RPMI8226 (cell line): ENCODE measurements at regions not wholly inside any gene's neighbourhood (a gene's known extent, or its start where the extent isn't known, plus 50 kb on each side); places are given as distances from the start of the nearest gene placed in this dataset.
A peak's percentile ranks its signal among the peaks of the same experiment; 100 is the strongest.

ENCODE experiments used
- DNase-seq: peaks from one replicate; pipeline ENCODE4 v3.0.0-alpha.2; 2015

DNA sequence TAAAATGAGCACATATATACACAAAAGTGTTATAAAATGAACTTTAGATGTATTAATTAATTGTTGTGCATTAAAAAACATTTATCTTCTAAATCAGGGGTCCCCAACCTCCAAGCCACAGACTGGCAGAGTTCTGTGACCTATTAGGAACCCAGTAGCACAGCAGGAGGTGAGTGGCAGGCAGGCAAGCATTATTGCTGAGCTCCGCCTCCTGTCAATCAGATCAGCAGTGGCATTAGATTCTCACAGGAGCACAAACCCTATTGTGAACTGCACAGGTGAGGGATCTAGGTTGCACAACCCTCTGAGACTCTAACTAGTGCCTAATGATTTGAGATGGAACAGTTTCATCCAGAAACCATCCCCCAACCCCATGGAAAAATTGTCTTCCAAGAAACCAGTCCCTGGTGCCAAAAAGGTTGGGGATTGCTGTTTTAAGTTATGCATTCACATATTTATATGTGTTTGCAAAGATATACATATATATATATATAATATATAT, 583.7 kb downstream of the KCNJ2 start:
- no peak for DNase-seq

DNA sequence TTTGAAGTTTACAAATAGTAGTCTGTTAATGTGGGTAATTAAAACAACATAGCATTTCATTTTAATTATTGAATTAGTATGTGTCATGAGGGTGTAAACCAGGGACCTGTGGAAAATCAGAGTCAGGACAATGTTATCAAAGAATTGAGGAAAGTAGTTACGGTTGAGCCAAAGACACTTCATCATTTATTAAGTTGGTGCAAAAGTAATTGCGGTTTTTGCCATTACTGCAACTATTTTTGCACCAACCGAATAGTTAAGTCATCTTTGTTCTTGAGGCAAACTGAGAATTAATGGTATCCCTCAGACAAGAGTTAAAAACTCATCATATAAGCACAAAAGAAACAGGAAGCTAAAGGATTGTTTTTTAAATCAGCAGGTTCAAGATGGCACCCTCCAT, 593.7 kb downstream of the KCNJ2 start:
- no peak for DNase-seq

DNA sequence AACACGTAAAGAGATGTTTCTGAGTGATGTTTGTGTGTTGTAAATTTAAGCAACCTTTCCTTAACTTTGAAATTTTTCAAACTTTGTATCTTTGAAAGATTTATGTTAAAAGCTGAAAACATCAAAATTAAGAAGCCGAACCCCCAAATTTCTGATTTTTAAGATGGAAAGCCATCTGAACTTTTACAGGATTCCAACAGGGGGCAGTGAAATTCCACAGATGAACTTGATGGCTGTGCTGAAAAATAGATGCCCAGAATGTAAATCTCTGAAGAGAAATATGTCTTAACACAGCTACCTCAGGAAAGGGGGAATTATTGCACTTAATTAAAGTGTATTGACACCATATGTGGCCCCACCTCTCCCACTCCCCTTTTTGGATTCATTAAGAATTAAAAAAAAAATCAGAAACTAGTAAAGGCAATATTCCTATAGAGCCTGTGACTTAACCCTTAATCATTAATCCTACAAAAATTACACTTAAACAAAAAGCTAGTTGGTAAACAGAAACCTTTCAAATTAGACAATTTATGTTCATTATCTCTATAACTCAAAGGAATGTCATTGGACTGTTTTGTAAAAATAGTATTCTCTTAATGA, 597.9 kb downstream of the KCNJ2 start:
- DNase-seq, result peak; percentile 20

DNA sequence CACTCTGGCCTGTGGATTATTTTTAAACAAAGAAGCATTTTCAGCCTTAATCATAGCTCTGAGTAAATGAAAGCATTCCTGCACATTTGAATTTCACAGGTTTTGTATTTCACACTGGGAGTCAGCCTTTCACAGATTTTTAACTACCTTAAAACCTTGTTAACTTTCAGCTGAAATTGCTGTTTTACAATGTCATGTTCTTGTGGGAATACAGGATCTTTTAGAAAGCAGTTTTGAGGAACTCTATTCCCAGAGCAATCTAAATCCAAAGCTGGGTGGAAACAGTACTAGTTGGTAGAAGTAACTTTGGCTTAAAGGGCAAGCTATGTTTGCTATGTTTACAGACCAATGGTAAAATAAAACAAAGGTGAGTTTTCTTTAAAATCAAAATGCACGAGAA, 600.6 kb downstream of the KCNJ2 start:
- no peak for DNase-seq

DNA sequence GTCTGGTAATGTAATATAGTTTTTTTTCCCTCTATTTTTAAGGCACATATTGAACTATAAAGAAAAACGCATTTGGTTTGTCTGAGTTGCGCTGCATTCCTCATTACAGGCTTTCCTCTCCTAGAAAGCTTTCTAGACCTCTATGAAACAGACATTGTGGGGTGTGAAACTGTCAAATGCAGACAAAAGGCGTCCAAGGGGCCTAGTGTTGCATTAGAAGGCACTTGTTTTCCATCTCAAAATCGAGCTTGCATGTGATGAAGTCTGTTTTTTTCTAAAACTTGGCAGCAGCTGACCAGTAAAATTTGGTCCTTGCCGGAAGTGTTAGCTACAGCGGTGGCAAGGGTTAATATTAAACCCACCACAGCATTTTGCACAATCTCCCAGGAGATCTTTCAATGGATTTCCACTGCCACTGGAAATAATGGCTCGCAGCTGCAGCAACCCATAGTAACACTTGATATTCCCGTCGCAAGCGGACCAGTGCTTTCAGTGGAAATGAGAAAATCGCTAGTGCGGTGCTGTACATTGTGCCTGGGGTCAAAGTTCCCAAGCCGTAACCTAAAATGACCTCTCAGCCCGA, 602.6 kb downstream of the KCNJ2 start:
- no peak for DNase-seq

DNA sequence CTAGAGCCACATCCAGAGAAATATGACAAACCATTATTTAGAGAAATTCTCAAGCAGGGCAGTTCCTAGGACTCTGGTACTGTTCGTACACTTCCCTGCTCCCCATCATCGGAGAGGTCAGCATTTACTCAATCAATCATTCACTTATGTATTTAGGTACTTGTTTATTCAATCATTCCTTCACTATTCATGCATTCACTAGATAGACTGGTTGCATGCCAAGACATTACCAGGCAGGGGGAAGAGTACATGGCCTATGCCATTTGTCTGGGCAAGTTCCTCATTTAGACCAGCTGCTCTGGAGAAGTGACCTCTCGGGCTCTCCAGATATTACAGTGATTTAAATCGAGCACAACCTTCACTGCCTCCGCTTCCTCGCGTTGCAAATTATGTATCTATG, 603.4 kb downstream of the KCNJ2 start:
- DNase-seq, result no peak

DNA sequence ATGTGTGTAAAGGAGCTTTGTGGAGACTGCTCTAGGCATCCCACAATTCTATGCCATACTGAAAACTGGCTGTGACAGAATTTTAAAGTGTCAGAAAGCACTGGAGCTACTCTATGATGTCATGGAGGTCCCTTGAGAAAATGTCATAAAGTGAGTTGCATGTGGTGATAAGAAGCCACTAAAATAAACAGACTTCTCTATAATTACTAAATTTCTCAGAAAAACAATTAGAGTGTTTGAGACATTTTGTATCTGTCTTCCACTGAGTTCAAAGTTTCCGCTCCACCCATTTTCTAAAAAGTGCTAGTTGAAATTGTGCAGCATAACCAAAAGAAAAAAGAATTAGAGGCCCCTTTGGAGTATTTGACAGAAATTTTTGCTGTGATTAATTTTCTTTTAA, 603.9 kb downstream of the KCNJ2 start:
- no peak for DNase-seq

DNA sequence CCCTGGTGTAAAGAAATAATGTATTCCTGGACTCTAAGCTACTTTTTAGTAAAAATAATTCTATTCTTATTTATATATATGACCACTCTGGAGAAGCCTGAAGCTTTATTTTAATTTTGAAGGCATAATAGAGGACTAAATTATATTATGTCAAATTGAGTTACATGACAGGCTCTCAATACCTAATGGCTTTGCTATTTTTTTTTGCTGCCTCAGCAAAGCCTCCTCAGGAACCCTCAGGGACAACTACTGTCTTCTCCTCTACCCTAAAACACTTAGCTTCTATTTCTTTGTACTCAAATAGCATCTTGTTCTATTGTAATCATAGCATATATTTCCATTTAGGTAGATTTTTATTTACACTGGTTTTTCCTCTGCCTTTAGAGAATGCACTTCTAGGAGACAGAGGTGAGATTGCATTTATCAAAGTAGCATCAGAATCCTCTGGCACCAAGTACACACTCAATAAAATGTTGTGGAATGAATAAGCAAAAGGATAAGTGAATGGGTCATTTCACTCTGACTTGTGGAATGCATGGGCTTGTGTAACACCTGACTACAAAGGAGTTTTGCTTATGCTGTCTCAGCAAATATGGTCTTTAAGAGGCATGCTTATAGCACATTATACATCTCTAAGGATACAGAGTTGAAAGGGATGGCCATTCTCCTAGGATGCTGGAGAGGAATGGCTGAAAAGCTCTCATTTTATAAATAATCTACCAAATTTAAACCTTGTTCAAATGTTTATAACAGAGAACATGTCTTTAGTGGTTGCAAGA, 605.2 kb downstream of the KCNJ2 start:
- DNase-seq, result no peak

DNA sequence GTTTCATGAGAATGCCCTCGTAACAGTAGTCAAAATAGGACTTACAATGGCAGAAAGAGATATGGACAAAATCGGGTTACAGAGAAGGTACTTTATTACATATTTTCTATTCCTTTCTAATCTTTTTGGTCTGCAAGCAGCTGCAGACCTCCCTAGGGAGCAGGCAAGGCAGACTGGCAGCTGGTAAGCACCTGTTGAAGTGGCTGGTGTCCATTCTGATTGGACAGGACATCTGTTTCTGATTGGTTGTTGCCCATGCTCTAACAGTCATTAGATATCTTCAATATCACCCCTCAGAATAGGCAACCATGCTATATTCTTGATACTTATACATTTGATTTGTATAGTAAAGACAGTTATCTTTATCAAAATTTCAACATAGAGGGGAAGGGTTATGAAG, 606.3 kb downstream of the KCNJ2 start:
- no peak for DNase-seq

DNA sequence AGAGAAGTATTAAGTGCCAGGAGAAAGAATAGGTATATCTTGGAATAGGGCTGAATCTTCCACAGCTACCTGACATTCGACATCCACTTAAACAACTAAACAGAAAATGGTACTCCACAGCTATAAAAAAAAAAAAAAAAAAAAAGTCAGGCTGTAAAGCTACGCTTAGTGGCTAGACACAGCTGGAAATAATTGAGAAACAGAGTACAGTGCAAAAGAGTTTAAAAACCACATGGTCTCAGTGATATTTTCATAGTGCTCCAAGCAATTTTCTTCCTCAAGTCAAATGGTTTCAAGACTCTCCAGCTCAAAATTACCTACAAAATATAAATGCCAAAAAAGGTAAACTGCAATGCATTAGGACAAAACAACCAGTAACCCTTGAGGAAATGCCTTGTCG, 607.1 kb downstream of the KCNJ2 start:
- DNase-seq, result no peak

DNA sequence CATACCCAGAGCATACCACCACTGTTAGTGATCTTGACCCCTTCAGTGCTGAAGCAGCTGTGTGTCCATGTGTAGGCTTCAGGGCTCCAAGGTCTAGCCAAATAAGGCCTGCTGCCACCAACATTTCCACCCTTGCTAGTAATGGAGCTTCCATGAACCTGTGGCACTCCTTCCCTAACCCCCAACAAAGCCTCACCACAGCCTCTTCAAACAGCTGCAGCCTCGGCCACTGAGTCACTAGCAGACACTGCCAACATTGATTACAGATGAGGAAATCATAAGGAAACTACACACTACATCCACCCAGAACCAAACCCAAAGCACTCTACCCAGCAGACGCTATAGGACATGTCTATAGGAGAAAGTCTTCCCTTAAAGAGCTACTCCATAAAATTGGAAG, 610.7 kb downstream of the KCNJ2 start:
- DNase-seq, result no peak

DNA sequence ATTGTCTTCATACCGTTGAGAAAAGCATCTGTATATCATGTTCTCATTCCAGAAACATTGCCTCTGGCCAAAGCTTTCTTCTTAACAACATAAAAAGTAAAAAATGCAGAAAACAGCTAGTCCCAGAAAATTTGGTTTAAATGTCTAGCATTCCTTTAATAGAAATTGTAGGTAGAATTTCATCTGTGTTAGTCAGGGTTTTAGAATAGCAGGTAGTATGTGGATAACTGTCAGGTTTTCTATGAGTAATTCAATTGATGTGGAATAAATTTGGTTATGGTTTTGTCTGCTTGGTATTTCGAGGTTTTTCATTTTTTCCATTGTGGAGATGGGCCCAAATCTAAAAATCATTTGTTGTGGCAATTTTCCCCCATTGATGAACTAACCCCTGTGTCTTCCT, 616.7 kb downstream of the KCNJ2 start:
- DNase-seq, result no peak

DNA sequence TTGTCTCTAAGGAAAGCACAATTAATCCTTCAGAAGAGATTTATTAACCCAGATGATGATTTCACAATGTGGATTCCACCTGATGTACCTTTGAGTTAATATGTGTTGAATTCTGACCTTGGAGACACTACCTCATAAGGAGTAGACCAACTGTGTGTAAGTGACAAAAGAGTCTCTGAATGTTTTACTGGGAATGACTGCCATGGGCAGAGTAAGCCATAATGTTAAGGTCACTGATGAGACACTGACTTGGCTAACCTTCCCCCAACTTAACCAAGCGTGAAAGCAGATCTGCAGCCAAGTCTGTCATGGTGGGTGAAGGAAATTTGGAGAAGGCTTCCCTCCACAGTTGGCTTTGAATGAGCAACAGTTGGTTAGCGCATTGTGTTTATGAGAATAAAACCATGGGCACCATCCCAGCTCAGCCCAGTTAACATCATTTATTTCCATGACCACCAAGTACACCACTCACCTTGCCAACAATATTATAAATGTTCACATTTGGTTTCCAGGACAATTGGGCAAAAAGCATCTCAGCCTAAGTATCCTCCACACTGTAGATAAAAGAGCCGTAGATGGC, 618.5 kb downstream of the KCNJ2 start:
- no peak for DNase-seq

DNA sequence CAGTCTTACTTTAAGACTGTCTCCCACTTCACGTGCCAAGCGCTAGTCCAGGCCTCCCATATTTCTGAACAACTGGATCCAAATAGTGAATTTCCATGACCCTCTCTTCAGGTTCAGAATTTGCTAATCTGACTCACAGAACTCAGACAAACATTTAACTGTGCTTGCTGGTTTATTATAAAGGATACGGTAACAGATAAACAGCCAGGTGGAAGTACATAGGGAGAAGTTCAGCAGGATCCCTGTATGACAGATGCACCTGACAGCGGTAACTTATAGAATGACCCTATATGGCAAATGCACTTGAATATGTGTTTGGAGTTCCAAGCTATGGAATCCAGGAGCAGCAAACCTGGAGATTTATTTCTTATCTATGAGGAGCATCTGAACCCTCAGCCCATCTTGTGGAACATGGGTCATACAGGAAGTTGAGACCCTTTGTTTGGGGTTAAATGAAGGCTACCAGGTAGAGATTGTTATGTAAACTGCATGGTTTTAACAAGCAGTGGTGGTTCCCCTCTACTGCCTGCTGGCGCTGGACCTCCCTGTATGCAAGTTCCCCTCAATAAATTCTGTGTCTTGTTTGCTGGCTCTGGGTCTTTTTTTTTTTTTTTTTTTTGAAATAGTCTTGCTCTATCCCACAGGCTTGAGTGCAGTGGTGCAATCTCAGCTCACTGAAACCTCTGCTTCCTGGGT, 622.6 kb downstream of the KCNJ2 start:
- no peak for DNase-seq

DNA sequence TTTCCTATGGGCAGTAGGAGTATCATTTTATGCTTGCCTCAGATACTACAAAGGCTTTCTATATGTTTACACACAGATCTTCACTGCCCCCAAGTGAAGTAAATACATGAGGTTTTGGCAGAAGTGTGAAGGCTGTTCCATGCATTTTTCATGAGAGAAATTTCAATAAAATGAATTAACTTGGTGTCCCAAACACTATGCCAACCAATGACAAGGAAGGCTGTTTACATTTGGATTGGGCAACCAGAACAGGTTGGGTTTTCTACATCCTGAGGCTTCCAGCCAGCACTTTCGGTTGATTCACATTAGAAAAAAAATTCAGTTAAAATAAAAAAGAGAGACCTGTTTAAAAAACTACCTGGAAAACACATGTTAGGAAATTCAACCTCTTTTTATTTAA, 625.4 kb downstream of the KCNJ2 start:
- no peak for DNase-seq

DNA sequence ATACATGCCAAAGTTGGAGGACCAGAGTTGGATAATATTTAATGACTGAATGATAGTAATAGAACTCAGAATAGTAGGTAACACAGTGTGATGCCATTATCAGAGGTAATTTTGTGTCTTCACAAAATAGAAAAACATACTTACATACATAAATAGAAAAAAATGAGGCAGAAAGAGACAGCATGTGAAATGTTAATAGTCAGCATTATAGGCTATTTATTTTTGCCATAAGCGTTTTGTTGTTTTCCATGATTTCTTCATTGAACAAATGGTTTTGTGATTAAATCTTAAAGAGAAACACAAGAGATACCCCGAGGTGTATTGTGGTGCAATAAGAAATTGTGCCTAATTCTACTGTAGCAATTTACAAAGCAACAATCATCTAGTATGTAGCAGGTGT, 626.3 kb downstream of the KCNJ2 start:
- no peak for DNase-seq

DNA sequence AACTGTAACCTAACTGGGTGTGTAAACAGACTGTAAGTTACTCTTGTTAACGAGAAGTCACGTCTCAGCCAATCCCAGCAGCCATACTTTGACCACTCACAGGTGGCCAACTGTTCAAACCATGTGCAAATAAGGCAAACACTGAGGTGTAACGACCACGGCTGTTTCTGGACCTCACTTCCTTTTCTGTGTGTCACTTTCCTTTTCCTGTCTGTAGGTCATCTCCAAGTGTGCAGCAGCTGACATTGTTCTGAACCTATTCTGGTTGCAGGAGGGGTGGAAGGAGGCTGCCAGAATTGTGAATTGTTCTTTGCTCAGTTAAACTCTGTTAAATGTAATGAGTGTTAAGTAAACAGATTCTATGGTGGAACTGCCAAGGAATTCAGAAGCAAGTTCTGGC, 627.4 kb downstream of the KCNJ2 start:
- no peak for DNase-seq

DNA sequence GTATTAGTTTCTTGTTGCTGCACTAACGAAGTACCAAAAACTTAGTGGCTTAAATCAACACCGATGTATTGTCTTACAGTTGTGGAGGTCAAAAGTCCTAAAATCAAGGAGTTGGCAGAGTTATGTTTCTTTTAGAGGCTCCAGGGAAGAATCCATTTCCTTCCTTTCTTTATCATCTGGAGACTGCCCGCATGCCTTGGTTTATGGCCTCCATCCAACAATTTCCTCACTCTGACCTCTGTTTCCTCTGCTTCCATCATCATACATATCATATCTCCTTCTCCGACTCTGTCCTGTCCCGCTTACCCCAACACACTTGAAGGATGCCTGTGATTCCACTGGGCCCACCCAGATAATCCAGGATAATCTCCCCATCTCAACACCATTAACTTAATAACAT, 627.8 kb downstream of the KCNJ2 start:
- no peak for DNase-seq

DNA sequence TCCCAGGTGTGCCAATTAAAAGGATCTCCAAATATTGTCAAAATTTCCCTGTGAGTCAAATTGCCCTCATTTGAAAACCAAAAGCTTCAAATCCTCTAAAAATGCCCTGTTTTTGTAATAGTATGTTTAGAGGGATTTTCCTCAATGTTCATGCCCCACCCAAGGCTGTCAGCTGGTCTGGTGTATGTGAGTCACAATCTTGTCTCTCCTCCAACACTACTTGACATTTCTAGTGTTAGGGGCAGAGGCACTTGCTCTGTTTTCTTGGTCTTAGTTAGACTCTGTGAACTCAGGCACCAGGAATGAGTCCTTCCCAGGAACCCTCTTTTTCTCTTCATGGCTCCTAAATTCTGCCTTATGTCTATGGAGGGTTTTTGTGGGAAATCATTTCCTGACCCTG, 634.8 kb downstream of the KCNJ2 start:
- no peak for DNase-seq

DNA sequence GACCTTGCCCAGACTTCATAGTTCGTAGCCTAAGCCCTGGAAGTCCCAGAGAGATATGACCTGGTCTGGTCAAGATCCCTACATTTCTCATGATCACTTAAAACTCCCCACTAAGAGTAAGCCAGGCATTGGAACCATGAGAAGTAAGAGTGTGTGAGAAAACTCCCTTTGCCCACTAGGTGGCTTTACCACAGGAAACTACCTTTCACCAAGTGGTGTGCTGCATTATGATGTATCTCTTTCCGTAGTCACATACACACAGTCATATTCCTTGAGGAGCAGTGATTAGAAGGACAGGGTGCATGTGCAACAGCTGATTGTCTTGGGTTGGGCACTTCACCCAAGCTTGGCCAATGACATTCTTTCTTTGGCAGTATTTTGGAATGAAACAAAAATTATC, 639.3 kb downstream of the KCNJ2 start:
- peak; percentile 11 for DNase-seq

DNA sequence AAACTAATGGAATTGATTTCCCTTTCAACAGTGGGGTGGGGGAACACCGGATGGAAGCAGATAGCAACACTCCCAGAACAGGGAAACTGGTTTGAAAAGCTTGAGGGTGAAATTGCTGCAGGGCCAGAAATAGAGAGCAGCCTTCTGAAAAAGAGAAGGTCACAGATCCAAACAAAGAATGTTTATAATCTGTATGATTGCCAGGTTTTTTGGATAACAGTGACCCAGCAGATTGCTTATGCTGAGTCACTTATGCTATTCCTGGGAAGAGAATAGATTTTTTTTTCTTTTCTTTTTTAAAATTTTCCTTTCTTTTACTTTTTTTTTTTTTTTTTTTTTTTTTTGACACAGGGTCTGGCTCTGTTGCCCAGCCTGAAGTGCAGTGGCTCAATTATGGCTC, 641.3 kb downstream of the KCNJ2 start:
- DNase-seq, result no peak

DNA sequence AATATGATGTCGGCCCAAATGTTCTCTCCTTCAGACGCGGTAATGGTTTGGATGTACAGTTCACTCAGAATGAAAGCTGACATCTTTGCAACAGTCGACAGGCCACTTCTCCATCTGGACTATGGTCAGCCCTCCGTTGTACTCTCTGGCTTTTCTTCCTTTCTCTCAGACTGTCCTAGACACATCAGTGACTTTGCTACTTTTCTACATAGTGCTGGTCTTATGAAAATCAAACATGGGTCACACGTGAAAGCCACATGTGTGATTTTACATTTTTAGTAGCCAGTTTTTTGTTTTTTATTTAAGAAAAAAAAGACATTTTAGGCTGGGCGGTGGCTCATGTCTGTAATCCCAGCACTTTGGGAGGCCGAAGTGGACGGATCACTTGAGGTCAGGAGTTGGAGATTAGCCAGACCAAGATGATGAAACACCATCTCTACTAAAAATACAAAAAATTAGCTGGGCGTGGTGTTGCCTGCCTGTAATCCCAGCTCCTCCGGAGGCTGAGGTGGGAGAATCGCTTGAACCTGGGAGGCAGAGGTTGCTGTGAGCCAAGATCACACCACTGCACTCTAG, 644.1 kb downstream of the KCNJ2 start:
- DNase-seq, result no peak

DNA sequence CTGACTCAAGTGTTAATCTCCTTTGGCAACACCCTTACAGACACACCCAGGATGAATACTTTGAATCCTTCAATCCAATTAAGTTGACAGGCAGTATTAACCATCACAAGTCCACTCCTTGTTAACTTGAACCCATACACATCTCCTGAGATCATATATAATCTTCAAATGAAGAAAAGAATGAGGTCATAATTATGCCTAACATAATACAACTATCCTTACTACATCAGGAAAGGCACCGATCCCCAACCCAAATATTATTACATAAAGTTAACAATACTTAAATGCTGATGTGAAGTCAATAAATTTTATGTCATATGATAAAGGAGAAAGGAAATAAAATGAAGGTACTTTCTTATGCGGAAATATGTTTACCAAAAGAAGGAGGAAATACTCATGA, 649.9 kb downstream of the KCNJ2 start:
- DNase-seq, result no peak
